IMR-90 (cell line): ENCODE measurements at regions not wholly inside any gene's neighbourhood (a gene's known extent, or its start where the extent isn't known, plus 50 kb on each side); places are given as distances from the start of the nearest gene placed in this dataset.

Experiments
- ATAC-seq: fragments of 200-7000 bp; cut with Tn5 transposase; 2 replicates; pipeline ENCODE4 v1.9.1; 2020; ENCODE audit warnings: low read depth, mild to moderate bottlenecking, moderate library complexity
- BruUV-seq: library from RNA; stranded (reverse); fragments of 400-500 nt; replicated peaks from 2 replicates; lab custom pipeline; 2021; lab: Mats Ljungman, UMichigan
- CTCF ChIA-PET: fragments of 300-600 bp; formaldehyde crosslinking; extraction: SDS; loops from one replicate; lab custom pipeline; 2021; ENCODE audit warnings: antibody characterized with exemption; lab: Yijun Ruan, JAX
- POLR2A ChIA-PET: fragments of 300-600 bp; sonication (Branson Sonifier 250); formaldehyde crosslinking; loops from one replicate; lab custom pipeline; 2022; ENCODE audit warnings: antibody characterized with exemption; ENCODE audit not compliant: unreplicated experiment; lab: Charles Lee
- DNase-seq: peaks from one replicate; pipeline ENCODE4 v3.0.0; 2013
- H2AFZ ChIP-seq: replicated peaks from 2 replicates; pipeline ENCODE3; 2013; ENCODE audit warnings: low read length, mild to moderate bottlenecking; ENCODE audit not compliant: poor library complexity
- H2AK5ac ChIP-seq: 2 replicates; pipeline ENCODE4 v1.6.1; 2013; ENCODE audit warnings: low read depth, low read length, inconsistent platforms
- H2AK9ac ChIP-seq: replicated peaks from 2 replicates; pipeline ENCODE3; 2013; ENCODE audit warnings: mild to moderate bottlenecking, low read depth, low read length, moderate library complexity; ENCODE audit not compliant: poor library complexity
- H2BK120ac ChIP-seq: 2 replicates; pipeline ENCODE4 v1.6.1; 2013; ENCODE audit warnings: low read depth, low read length, inconsistent platforms
- H2BK15ac ChIP-seq: 3 replicates; pipeline ENCODE4 v1.6.1; 2013; ENCODE audit warnings: low read depth, low read length, inconsistent platforms
- H2BK20ac ChIP-seq: 2 replicates; pipeline ENCODE4 v1.6.1; 2013; ENCODE audit warnings: low read depth, mild to moderate bottlenecking, inconsistent platforms, low read length, moderate library complexity
- H2BK5ac ChIP-seq: 2 replicates; pipeline ENCODE4 v1.6.1; 2013; ENCODE audit warnings: mild to moderate bottlenecking, low read depth, low read length, inconsistent platforms; ENCODE audit not compliant: poor library complexity, severe bottlenecking
- H3K14ac ChIP-seq: replicated peaks from 2 replicates; pipeline ENCODE4 v1.6.1; 2013; ENCODE audit warnings: low read depth, low read length, inconsistent platforms
- H3K18ac ChIP-seq: 2 replicates; pipeline ENCODE4 v1.6.1; 2013; ENCODE audit warnings: low read depth, low read length, control low read depth
- H3K23ac ChIP-seq: 2 replicates; pipeline ENCODE4 v1.6.1; 2013; ENCODE audit warnings: low read depth, low read length, inconsistent platforms
- H3K27ac ChIP-seq: 2 replicates; pipeline ENCODE4 v1.5.1; 2013; ENCODE audit warnings: mild to moderate bottlenecking, control low read depth, low read length; ENCODE audit not compliant: insufficient read depth
- H3K27me3 ChIP-seq: 2 replicates; pipeline ENCODE4 v1.6.1; 2013; ENCODE audit warnings: low read length; ENCODE audit not compliant: control insufficient read depth, insufficient read depth
- H3K36me3 ChIP-seq: 2 replicates; pipeline ENCODE4 v1.6.1; 2013; ENCODE audit warnings: low read length, mixed read lengths; ENCODE audit not compliant: control insufficient read depth, insufficient read depth
- H3K4ac ChIP-seq: 2 replicates; pipeline ENCODE4 v1.6.1; 2013; ENCODE audit warnings: low read depth, low read length, inconsistent platforms
- H3K4me1 ChIP-seq: 2 replicates; pipeline ENCODE4 v1.6.1; 2013; ENCODE audit warnings: low read length, mixed read lengths; ENCODE audit not compliant: control insufficient read depth, insufficient read depth
- H3K4me2 ChIP-seq: 2 replicates; pipeline ENCODE4 v1.6.1; 2013; ENCODE audit warnings: low read depth, mild to moderate bottlenecking, control low read depth, low read length, moderate library complexity
- H3K4me3 ChIP-seq: 2 replicates; pipeline ENCODE4 v1.5.1; 2013; ENCODE audit warnings: low read depth, mild to moderate bottlenecking, control low read depth, low read length, moderate library complexity; ENCODE audit not compliant: insufficient read depth
- H3K56ac ChIP-seq: 2 replicates; pipeline ENCODE4 v1.6.1; 2013; ENCODE audit warnings: low read length, inconsistent platforms; ENCODE audit not compliant: insufficient read depth; ENCODE audit errors: extremely low read depth
- H3K79me1 ChIP-seq, 2 experiments: 2 replicates each; pipeline ENCODE4 v1.6.1; 2013; ENCODE audit warnings: low read length in 2 of 2, inconsistent platforms in 1 of 2, low read depth in 1 of 2
- H3K9ac ChIP-seq: 2 replicates; pipeline ENCODE4 v1.6.1; 2013; ENCODE audit warnings: low read depth, low read length, control low read depth
- H3K9me1 ChIP-seq: 2 replicates; pipeline ENCODE4 v1.6.1; 2013; ENCODE audit warnings: low read length, inconsistent platforms; ENCODE audit not compliant: insufficient read depth
- H3K9me3 ChIP-seq: 2 replicates; pipeline ENCODE4 v1.6.1; 2013; ENCODE audit warnings: low read length; ENCODE audit not compliant: control insufficient read depth, insufficient read depth
- H4K20me1 ChIP-seq: 2 replicates; pipeline ENCODE4 v1.6.1; 2013; ENCODE audit warnings: low read length, inconsistent platforms; ENCODE audit not compliant: insufficient read depth
- H4K5ac ChIP-seq: 2 replicates; pipeline ENCODE4 v1.6.1; 2013; ENCODE audit warnings: mild to moderate bottlenecking, low read depth, low read length, control low read depth
- H4K8ac ChIP-seq, 2 experiments: 2 replicates each; pipeline ENCODE4 v1.6.1; 2013; ENCODE audit warnings: low read depth in 2 of 2, low read length in 2 of 2, control low read depth in 1 of 2, inconsistent platforms in 1 of 2
- H4K91ac ChIP-seq: 2 replicates; pipeline ENCODE4 v1.6.1; 2013; ENCODE audit warnings: low read depth, low read length, inconsistent platforms; ENCODE audit not compliant: insufficient read depth
- CEBPB ChIP-seq: IDR thresholded peaks from 2 replicates; pipeline ENCODE4 v1.6.1; 2012; ENCODE audit warnings: low read depth, low read length, improper control_type of control experiment
- CHD1 ChIP-seq: IDR thresholded peaks from 2 replicates; pipeline ENCODE4 v1.6.1; 2012; ENCODE audit warnings: low read depth, low read length, improper control_type of control experiment
- CTCF ChIP-seq: conservative IDR thresholded peaks from 2 replicates; pipeline ENCODE4 v1.5.1; 2012; ENCODE audit warnings: mild to moderate bottlenecking, low read depth, low read length, improper control_type of control experiment
- FOS ChIP-seq: fragments of 150-350 bp; IDR thresholded peaks from 2 replicates; pipeline ENCODE4 v1.6.1; 2016; ENCODE audit warnings: low read depth, low read length
- MAFK ChIP-seq: IDR thresholded peaks from 2 replicates; pipeline ENCODE4 v1.6.1; 2012; ENCODE audit warnings: low read depth, low read length, improper control_type of control experiment
- MXI1 ChIP-seq: IDR thresholded peaks from 2 replicates; pipeline ENCODE4 v1.6.1; 2012; ENCODE audit warnings: low read depth, mild to moderate bottlenecking, low read length, moderate library complexity, borderline replicate concordance
- NFE2L2 ChIP-seq: fragments of 150-350 bp; IDR thresholded peaks from 2 replicates; pipeline ENCODE4 v1.6.1; 2016; ENCODE audit warnings: low read depth, mild to moderate bottlenecking, low read length
- POLR2A ChIP-seq: IDR thresholded peaks from 2 replicates; pipeline ENCODE4 v1.6.1; 2012; ENCODE audit warnings: mild to moderate bottlenecking, low read depth, low read length
- RAD21 ChIP-seq: IDR thresholded peaks from 2 replicates; pipeline ENCODE4 v1.6.1; 2012; ENCODE audit warnings: low read length, improper control_type of control experiment
- SMC3 ChIP-seq: fragments of 150-350 bp; IDR thresholded peaks from 2 replicates; pipeline ENCODE4 v1.6.1; 2016; ENCODE audit warnings: low read depth, mild to moderate bottlenecking, antibody characterized with exemption, low read length, moderate library complexity
- WGBS, 2 experiments: methylation state at CpG; one replicate each; pipeline versions ENCODE4 v1.1.5 to v1.1.7; 2013; ENCODE audit warnings: missing lambda C conversion rate in 2 of 2; ENCODE audit not compliant: insufficient read length in 1 of 2; ENCODE audit errors: extremely low coverage in 2 of 2; 5-methylcytosine and 5-hydroxymethylcytosine counted together
- dilution Hi-C: fragments of 300-500 bp; cut with HindIII; formaldehyde crosslinking; loops from one replicate; pipeline ENCODE4 v1.14.3; 2018; ENCODE audit warnings: low sequenced_read_pairs; ENCODE audit not compliant: unreplicated experiment
- in situ Hi-C: fragments of 300-500 bp; cut with MboI; formaldehyde crosslinking; loops from 3 replicates; pipeline ENCODE4 v1.14.3; 2019; ENCODE audit warnings: low sequenced_read_pairs, inconsistent platforms, mixed read lengths
- intact Hi-C: fragments of 100-400 bp; cut with micrococcal nuclease; formaldehyde crosslinking; loops from 2 replicates; pipeline ENCODE4 v1.10.0; 2022
- TF ChIP-seq, protein P1 (sequence below): fragments of 150-350 bp; IDR thresholded peaks from 2 replicates; pipeline ENCODE4 v1.6.1; 2017; ENCODE audit warnings: mild to moderate bottlenecking, antibody characterized with exemption, low read length, low read depth

DNA sequence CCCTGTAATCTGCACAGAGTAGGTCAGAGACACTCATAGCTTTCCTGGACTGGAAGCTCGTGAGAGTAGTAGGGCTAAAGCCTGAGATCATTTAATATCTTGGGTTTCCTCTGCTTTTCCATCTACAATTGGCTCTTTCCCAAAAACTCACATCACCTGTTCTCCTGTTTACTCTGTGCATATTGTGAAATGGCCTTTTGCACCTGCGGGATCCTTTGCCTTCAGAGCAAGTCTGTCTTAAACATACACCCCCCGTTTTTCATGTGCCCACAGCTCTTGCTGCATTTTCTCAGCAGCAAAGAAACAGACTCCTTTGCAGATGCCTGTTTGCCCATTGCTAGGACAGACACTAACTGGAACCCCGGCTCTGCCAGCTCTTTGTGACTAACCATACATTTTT lies 608.3 kb upstream of the PCDH10 start:
- no peak overlapping the region for H2BK15ac ChIP-seq
- H3K9ac ChIP-seq, result no peak overlapping the region
- 80% methylated on average over 1 of the region's 4 CpGs; no CpG with 5 or more reads in 1 of the 2 experiments for WGBS, 2 experiments
- ChIA-PET POLR2A (no interaction called here), CTCF (no interaction called here)
- H3K27ac ChIP-seq, result no peak overlapping the region
- no TSS peak for BruUV-seq
- no peak overlapping the region for H3K4me2 ChIP-seq
- H4K5ac ChIP-seq, result no peak overlapping the region
- no peaks in the 10 kb centered on the region for H3K36me3 ChIP-seq
- in situ Hi-C loops, result no loop called here
- no peaks in the 10 kb centered on the region for H3K27me3 ChIP-seq
- intact Hi-C loops, result no loop called here
- no peaks in the 10 kb centered on the region for H3K79me1 ChIP-seq
- H2AK5ac ChIP-seq, result no peak overlapping the region
- TF ChIP-seq NFE2L2, result no peak
- TF ChIP-seq POLR2A, result no peak
- no peak for TF ChIP-seq CEBPB
- TF ChIP-seq, protein P1, sequence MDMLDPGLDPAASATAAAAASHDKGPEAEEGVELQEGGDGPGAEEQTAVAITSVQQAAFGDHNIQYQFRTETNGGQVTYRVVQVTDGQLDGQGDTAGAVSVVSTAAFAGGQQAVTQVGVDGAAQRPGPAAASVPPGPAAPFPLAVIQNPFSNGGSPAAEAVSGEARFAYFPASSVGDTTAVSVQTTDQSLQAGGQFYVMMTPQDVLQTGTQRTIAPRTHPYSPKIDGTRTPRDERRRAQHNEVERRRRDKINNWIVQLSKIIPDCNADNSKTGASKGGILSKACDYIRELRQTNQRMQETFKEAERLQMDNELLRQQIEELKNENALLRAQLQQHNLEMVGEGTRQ, result no peak
- no peak for TF ChIP-seq FOS
- TF ChIP-seq CTCF, result no peak
- no peak for TF ChIP-seq CHD1
- TF ChIP-seq SMC3, result no peak
- TF ChIP-seq MAFK, result no peak
- no peak for TF ChIP-seq RAD21
- no peak for TF ChIP-seq MXI1
- H3K56ac ChIP-seq, result no peak overlapping the region
- H4K20me1 ChIP-seq, result no peaks in the 10 kb centered on the region
- DNase-seq, result no peak
- no peak overlapping the region for H3K4me3 ChIP-seq
- no peak overlapping the region for H2BK120ac ChIP-seq
- no peak overlapping the region for H4K91ac ChIP-seq
- dilution Hi-C loops, result no loop called here
- H2AFZ ChIP-seq, result no peak overlapping the region
- H2BK20ac ChIP-seq, result no peak overlapping the region
- H4K8ac ChIP-seq, result no peak overlapping the region
- ATAC-seq, result no peak
- H3K23ac ChIP-seq, result no peak overlapping the region
- no peaks in the 10 kb centered on the region for H3K9me1 ChIP-seq
- no peak overlapping the region for H3K4ac ChIP-seq
- no peak overlapping the region for H3K14ac ChIP-seq
- peaks cover 3% of the 10 kb centered on the region; the same call in 1 of the 2 replicates for H3K9me3 ChIP-seq
- no peak overlapping the region for H2AK9ac ChIP-seq
- H2BK5ac ChIP-seq, result no peak overlapping the region
- H3K18ac ChIP-seq, result no peak overlapping the region
- H3K4me1 ChIP-seq, result no peaks in the 10 kb centered on the region
